Midbrain (tissue), 1 donor: ENCODE measurements at regions not wholly inside any gene's neighbourhood (a gene's known extent, or its start where the extent isn't known, plus 50 kb on each side); places are given as distances from the start of the nearest gene placed in this dataset.

Experiments
- DNase-seq: peaks from one replicate; lab custom pipeline; 2025; lab: John Stamatoyannopoulos, UW

DNA sequence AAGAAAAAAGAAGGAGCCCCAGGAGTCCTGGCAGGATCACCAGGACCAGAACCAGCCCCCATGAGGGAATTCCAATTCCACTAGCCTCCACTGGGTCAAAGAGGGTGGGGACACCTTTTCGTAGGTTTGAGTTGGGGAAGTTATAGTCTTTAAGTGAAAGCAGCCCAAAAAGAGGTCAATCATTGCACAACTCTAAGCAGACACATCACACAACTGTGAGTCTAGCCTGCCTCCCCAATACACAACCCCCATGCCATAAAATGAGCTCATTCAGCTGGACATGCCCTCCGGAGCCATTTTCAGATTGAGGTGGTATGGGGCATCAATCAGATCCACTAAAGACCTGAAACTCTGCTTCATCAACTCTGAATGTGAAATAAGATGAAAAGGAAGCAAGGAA, 179.9 kb downstream of the NPHP4 start:
- no peak for DNase-seq

GRCh38 chr1:5811419-5811818, 180.8 kb downstream of the NPHP4 start:
- DNase-seq, result no peak

DNA sequence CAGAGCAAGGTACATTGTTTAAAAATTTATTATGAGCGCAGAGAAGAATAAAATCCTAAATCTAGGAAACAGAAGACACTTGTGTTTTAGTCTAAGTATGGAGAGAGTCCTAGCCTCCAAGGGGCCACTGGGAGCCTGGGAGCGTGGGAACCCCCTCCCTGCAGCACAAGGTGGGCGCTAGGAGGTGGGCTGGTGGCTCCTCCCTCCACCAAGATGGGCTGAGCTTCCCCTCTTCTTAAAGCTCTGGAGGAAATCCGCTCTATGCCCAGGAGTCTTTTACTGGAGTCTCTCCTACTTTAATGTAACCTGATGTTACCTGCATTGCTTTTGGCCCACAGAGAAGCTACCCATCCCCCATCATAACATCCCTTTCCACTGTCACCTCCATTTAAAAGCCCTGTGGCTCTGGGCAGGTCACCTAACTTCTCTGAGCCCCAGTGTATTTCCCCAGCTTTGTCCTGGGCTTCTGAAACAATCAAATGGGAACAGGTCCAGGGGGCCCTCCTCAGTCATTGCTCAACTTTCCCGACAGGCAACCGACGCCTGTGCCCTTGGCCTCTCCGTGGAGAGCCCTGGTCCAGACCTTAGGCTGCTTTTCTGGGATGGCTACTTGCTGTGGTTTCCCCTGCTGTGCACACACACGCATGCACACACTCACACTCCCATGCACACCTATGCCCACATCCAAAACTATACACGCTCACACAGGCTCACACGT, 181.5 kb downstream of the NPHP4 start:
- DNase-seq, result no peak

- DNase-seq, result no peak
Observed at GRCh38 chr1:5810131-5810530, 182.1 kb downstream of the NPHP4 start.

GRCh38 chr1:5809207-5809788, 182.9 kb downstream of the NPHP4 start:
- DNase-seq, result no peak

DNA sequence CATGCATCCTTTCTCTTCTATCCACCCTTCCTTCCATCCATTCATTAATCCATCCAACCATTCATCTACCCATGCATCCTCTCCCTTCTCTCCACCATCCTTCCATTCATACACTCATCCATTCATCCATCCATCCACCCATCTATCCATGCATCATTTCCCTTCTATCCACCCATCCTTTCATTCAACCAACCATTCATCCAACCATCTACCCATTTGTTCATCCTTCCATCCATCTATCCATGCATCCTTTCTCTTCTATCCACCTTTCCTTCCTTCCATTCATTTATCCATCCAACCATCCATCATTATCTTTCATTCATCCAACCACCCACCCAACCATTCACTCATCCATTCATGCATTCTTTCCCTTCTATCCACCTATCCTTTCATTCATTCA, 188.4 kb downstream of the NPHP4 start:
- no peak for DNase-seq

- no peak for DNase-seq
Observed at GRCh38 chr1:5802606-5803005, 189.6 kb downstream of the NPHP4 start.

GRCh38 chr1:5798904-5799303, 193.3 kb downstream of the NPHP4 start:
- no peak for DNase-seq

DNA sequence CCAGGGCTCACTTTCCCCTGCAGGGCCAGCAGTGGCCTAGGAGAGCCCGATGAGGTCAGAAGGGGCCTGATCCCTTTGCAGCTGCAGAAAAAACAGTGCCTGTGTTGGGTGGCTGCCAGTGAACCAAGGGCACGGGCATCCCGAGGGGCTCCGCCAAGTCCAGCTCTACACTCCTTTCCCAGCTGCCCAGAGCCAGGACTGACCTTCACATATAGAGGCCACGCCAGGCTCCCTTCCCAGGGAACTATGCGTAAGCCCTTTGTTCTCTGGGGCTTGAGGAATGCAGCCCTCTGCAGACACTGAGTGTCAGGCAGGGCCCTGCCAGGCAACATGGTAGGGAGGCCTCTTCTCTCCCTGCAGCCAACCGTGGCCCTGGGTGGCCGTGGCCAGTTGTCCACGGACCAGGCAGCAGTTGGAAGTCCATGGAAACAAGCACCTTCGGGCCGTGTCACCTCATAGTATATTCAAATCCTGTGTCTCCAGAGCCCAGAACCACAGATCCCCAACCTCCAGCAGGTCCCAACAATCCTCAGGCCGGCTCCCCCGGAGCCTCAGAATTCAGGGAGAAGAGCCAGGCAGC, 194.0 kb downstream of the NPHP4 start:
- no peak for DNase-seq

GRCh38 chr1:5796028-5796427, 196.2 kb downstream of the NPHP4 start:
- DNase-seq, result no peak

DNA sequence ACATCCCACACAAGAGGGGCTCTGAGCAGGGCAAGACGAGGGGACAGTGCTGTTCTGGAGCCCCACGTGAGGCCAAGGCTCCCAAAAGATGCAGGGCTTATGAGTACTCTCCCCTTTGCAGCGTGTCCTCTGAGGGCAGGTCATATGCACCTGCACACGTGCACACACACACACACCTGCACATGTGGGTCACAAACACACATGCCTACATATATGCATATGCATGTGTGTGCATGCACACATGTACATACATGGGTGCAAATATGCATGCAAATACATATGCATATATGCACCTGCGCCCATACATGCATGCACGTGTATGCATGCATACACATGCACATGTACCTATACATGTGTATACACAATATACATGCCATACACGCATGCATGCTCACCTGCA, 197.9 kb downstream of the NPHP4 start:
- DNase-seq, result no peak

- DNase-seq, result no peak
Observed at GRCh38 chr1:5793516-5793915, 198.7 kb downstream of the NPHP4 start.

DNA sequence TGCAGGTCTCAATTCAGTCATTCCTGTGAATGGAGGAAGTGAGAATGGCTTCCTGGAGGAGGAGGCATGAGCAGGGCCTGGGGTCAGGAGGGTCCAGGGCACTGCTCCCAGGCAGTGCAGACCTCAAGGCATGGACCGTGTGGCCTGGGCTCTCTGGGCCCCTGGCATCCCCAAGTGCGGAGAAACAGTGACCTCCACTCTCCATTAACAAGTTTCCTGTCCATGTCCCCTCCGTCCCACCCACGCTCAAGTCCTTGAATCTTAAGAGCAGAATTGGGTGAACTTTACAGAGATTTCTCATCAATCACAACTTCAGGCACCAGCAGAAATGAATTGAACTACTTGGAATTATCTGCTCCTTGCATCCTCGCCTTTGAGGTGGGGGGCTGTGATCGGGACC, 211.1 kb downstream of the NPHP4 start:
- no peak for DNase-seq

DNA sequence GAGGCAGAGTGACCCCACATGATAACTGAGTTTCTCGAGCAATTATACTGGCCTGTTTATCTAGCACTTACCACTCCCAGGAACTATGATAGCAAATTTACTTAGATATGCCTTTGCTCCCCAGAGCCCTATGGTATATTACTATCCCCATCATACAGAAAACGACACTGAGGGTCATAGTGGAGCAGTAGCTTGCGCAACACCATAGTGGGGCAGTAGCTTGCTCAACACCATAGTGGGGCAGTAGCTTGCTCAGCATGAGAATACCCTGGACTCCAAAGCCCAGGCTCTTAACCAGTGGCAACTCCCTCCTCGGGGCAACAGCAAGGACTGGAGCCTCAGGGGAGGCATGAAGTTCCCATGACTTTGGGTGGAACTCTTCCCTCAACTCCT, 211.9 kb downstream of the NPHP4 start:
- DNase-seq, result no peak

DNA sequence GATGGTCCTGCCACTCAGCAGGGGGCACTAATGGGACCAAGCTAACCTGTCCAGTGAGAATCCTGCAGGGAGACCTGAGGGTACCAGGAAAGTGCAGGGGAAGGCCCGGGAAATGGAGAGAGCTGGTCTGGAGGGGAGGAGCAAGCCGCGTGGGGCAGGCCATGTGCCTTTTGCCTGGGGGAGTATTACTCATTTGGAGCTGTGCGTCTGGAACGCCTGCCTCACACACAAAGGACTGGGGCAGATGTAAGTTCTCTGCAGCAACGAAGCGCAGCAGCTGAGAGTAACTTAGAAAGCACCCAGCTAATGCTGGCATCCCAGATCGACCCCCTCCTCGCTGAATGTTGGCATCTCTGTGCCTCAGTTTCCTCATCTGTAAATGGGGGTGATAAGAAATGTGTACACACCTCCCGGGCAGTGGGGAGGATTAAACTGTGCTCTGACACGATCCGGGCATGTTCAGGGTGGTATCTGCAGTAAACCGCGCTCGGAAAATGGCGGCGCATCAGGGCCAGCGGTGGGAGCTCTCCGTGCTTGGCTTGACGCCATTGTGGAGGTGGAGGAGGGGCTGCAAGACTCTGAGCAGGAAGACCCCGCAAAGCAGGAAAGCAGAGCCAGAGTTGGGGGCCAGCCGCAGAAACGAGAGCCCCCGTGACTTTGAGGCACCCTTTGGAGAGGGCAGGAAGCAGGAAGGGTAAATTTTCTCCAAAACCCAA, 212.5 kb downstream of the NPHP4 start:
- DNase-seq, result no peak

DNA sequence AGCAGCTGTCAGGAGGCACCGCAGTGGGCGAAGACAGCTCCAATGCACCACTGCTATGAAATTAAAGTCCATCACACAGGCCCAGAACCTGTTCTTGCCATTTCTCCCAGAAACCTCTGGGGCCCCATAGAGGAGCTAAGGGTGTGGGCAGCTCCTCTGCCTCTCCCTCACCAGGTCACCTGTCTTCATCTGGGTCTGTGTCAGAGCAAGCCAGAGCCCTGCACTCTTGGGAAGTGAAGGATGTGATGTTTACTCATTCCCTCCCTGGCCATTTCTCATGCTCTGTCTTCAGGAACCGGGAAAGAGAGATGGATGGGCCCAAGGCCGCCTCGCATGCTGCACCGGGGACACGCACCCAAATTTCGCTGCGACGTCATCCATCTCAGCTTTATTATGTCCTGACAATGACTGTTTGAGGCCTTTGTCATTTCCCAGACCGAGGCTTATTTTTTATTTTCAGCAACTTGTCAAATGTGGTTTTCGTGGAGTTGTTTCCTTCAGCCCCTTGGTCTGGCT, 216.1 kb downstream of the NPHP4 start:
- no peak for DNase-seq

DNA sequence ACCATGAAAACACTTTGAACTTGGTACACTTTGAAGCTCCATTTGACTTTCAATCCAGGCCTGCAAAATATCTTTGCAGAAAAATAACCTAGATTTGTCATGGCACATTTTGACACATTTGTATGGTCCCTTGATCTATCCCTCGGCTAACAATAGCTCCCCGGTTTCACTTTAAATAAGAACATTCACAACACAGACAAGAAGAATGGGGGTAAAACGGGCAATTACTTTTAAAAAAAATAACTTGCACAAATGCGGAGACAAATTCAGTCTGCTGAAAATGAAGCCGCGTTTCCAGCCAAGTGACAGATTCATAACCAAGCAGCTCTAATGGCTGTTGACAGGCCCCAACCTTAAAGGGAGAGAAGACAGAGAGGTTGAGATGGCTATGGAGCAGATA, 218.2 kb downstream of the NPHP4 start:
- no peak for DNase-seq

GRCh38 chr1:5771788-5772187, 220.4 kb downstream of the NPHP4 start:
- DNase-seq, result no peak

- DNase-seq, result peak; percentile 26
Observed at GRCh38 chr1:5770981-5771765, 221.1 kb downstream of the NPHP4 start.

DNA sequence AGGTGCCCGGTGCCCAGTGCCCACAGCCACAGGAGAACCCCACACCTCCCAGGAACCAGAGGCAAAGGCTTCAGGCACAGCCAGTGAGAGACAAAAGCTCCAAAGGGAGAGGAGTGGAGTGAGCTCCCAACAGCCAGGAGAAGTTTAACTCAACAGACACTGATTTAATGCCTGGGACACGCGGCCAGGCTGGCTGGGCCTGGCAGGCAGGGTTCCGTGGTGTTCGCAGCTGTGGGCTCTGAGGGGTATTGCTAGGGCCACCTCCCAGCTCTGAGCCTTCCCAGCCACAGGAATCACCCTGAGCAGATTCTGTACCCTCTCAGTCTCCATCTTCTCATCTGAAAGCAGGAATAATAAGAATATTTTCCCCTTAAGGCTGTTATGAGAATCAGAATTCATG, 222.5 kb downstream of the NPHP4 start:
- DNase-seq, result no peak

- DNase-seq, result peak; percentile 49
Observed at GRCh38 chr1:5769146-5769545, 223.1 kb downstream of the NPHP4 start.

DNA sequence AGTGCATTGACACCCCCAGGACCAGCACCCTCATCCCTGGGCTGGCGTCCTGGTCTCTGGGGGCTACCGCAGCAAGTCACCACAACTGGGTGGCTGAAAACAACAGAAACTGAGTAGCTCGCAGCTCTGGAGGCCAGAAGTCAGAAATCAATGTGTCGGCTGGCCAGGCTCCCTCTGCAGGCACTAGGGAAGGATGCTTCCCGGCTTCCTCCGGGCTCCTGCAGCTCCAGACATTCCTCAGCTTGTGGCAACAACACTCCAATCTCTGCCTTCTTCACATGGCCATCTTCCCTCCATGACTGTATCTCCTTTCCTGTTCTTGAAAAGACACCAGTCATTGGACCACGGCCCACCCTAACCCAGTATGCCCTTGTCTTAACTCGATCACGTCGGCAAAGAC, 224.2 kb downstream of the NPHP4 start:
- DNase-seq, result no peak
